Spleen (tissue), 7 donors: ENCODE measurements at regions not wholly inside any gene's neighbourhood (a gene's known extent, or its start where the extent isn't known, plus 50 kb on each side); places are given as distances from the start of the nearest gene placed in this dataset.

ENCODE experiments used
- CTCF ChIP-seq, 11 experiments: fragments of 200-600 bp in 7 of 11; fragments of 450-650 bp in 4 of 11; sonication (generic) in 4 of 11; IDR thresholded peaks in 8 of 11; conservative IDR thresholded peaks in 3 of 11; 1 replicate in 7 of 11; 2 replicates in 4 of 11; pipeline versions ENCODE4 v1.4.0 to v1.8.0; 2016 to 2021; ENCODE audit warnings: antibody characterized with exemption in 11 of 11, inconsistent platforms in 4 of 11, mild to moderate bottlenecking in 1 of 11
- POLR2A ChIP-seq, 3 donors: fragments of 450-650 bp; IDR thresholded peaks; one replicate each; pipeline ENCODE4 v1.5.1; 2017; ENCODE audit warnings: antibody characterized with exemption in 3 of 3, mild to moderate bottlenecking in 1 of 3
- POLR2AphosphoS5 ChIP-seq, 3 donors: sonication (generic); formaldehyde crosslinking; IDR thresholded peaks; one replicate each; pipeline ENCODE4 v1.5.1; 2017; ENCODE audit warnings: antibody characterized with exemption in 3 of 3
- donor health status: DM: no; HTN: no; CAD: no; lungs with moderate emphysema.
- donor health status: DM: no; HTN: no; CAD: no.
- donor health status: DM: no; HTN: no; CAD: no.

- TF ChIP-seq CTCF (IDR thresholded peaks at IDR 0.05 in 8 of 11, conservative IDR thresholded peaks at IDR 0.05 in 3 of 11) (no peak), POLR2A (IDR thresholded peaks at IDR 0.05) (no peak), POLR2AphosphoS5 (IDR thresholded peaks at IDR 0.05) (no peak)
These were observed 224.5 kb downstream of the EN1 start for GRCh38 chr2:118622913-118623312.
